HCT116 (cell line): ENCODE measurements at regions not wholly inside any gene's neighbourhood (a gene's known extent, or its start where the extent isn't known, plus 50 kb on each side); places are given as distances from the start of the nearest gene placed in this dataset.

ENCODE experiments used
- ATAC-seq: fragments of 200-7000 bp; cut with Tn5 transposase; 2 replicates; pipeline ENCODE4 v1.9.1; 2020; ENCODE audit warnings: mild to moderate bottlenecking, moderate library complexity
- BruUV-seq: library from RNA; stranded (reverse); fragments of 400-500 nt; replicated peaks from 2 replicates; lab custom pipeline; 2021; lab: Mats Ljungman, UMichigan
- CTCF ChIA-PET: fragments of 300-600 bp; sonication (Branson Sonifier 250); formaldehyde crosslinking; loops from one replicate; lab custom pipeline; 2021; ENCODE audit warnings: antibody characterized with exemption; lab: Charles Lee
- POLR2A ChIA-PET: fragments of 300-600, 350-600 bp; sonication (Branson Sonifier 250); formaldehyde crosslinking; loops from one replicate; lab custom pipeline; 2021; ENCODE audit warnings: antibody characterized with exemption; lab: Charles Lee
- RAD21 ChIA-PET, 2 experiments: fragments of 300-600 bp; sonication (Branson Sonifier 250); formaldehyde crosslinking; loops; one replicate each; lab custom pipeline; 2023; ENCODE audit warnings: low total read pairs in 2 of 2; ENCODE audit not compliant: uncharacterized antibody in 2 of 2, unreplicated experiment in 2 of 2, low non-redundant PET in 1 of 2; lab: Charles Lee
- DNase-seq: peaks from one replicate; pipeline ENCODE4 v3.0.0-alpha.2; 2010; ENCODE audit warnings: low read depth, low spot score
- H2AFZ ChIP-seq: fragments of 200-600 bp; shearing (Covaris generic), sonication (generic); 2 replicates; pipeline ENCODE4 v1.6.1; 2017; ENCODE audit warnings: low read depth, mixed run types, mixed read lengths, antibody characterized with exemption, low read length; ENCODE audit not compliant: poor library complexity, severe bottlenecking
- H3K27ac ChIP-seq: 2 replicates; pipeline ENCODE4 v1.5.1; 2012; ENCODE audit warnings: low read depth, low read length
- H3K27me3 ChIP-seq: fragments of 200-600 bp; sonication (generic); 2 replicates; pipeline ENCODE4 v1.6.1; 2016; ENCODE audit warnings: mixed run types, low read length, mixed read lengths; ENCODE audit not compliant: insufficient read depth
- H3K36me3 ChIP-seq, 2 experiments: fragments of 200-500 bp in 1 of 2; fragments of 200-600 bp in 1 of 2; sonication (Bioruptor generic) in 1 of 2; sonication (generic) in 1 of 2; 2 replicates each; pipeline versions ENCODE4 v1.5.1 to v1.6.1; 2014 to 2016; ENCODE audit warnings: low read length in 2 of 2, inconsistent platforms in 1 of 2, mixed read lengths in 1 of 2, mixed run types in 1 of 2; ENCODE audit not compliant: insufficient read depth in 2 of 2, control insufficient read depth in 1 of 2
- H3K4me1 ChIP-seq, 2 experiments: fragments of 200-600 bp in 1 of 2; sonication (generic) in 1 of 2; 2 replicates each; pipeline versions ENCODE4 v1.5.1 to v1.6.1; 2012 to 2017; ENCODE audit warnings: low read length in 2 of 2, inconsistent platforms in 1 of 2, mild to moderate bottlenecking in 1 of 2, mixed read lengths in 1 of 2, mixed run types in 1 of 2, moderate library complexity in 1 of 2; ENCODE audit not compliant: insufficient read depth in 2 of 2, control insufficient read depth in 1 of 2
- H3K4me2 ChIP-seq: fragments of 200-600 bp; sonication (generic); 2 replicates; pipeline ENCODE4 v1.6.1; 2017; ENCODE audit warnings: mixed run types, low read length, mixed read lengths
- H3K4me3 ChIP-seq, 2 experiments: fragments of 200-600 bp in 1 of 2; sonication (generic) in 1 of 2; replicated peaks in 1 of 2; 2 replicates each; pipeline ENCODE4 v1.5.1; 2011 to 2016; ENCODE audit warnings: low read length in 2 of 2, control low read depth in 1 of 2, low read depth in 1 of 2, mild to moderate bottlenecking in 1 of 2, mixed read lengths in 1 of 2, mixed run types in 1 of 2
- H3K79me2 ChIP-seq: fragments of 200-600 bp; sonication (generic); 2 replicates; pipeline ENCODE4 v1.6.1; 2017; ENCODE audit warnings: mild to moderate bottlenecking, mixed run types, low read length, moderate library complexity, mixed read lengths; ENCODE audit not compliant: insufficient read depth
- H3K9ac ChIP-seq: fragments of 200-600 bp; sonication (generic); 2 replicates; pipeline ENCODE4 v1.6.1; 2016; ENCODE audit warnings: low read length, mixed read lengths
- H3K9me2 ChIP-seq: fragments of 200-600 bp; sonication (generic), shearing (Covaris generic); 2 replicates; pipeline ENCODE4 v1.6.1; 2017; ENCODE audit warnings: mixed run types, mild to moderate bottlenecking, moderate library complexity; ENCODE audit not compliant: insufficient read depth
- H3K9me3 ChIP-seq, 2 experiments: fragments of 200-500 bp in 1 of 2; fragments of 200-600 bp in 1 of 2; sonication (Bioruptor generic) in 1 of 2; sonication (generic) in 1 of 2; 2 replicates each; pipeline ENCODE4 v1.6.1; 2014 to 2017; ENCODE audit warnings: low read length in 2 of 2, mixed read lengths in 2 of 2, inconsistent platforms in 1 of 2, low read depth in 1 of 2, mild to moderate bottlenecking in 1 of 2, mixed run types in 1 of 2, moderate library complexity in 1 of 2; ENCODE audit not compliant: control insufficient read depth in 1 of 2, insufficient read depth in 1 of 2
- H4K20me1 ChIP-seq: fragments of 200-600 bp; sonication (generic), shearing (Covaris generic); 2 replicates; pipeline ENCODE4 v1.6.1; 2017; ENCODE audit warnings: mixed run types, mild to moderate bottlenecking, moderate library complexity; ENCODE audit not compliant: insufficient read depth
- CEBPB ChIP-seq: IDR thresholded peaks from 2 replicates; pipeline ENCODE4 v1.6.1; 2012; ENCODE audit warnings: low read depth
- ELF1 ChIP-seq: IDR thresholded peaks from 2 replicates; pipeline ENCODE4 v1.6.1; 2012; ENCODE audit warnings: low read depth, borderline replicate concordance
- EZH2phosphoT487 ChIP-seq: fragments of 200-600 bp; IDR thresholded peaks from 2 replicates; pipeline ENCODE4 v1.6.1; 2018; ENCODE audit warnings: antibody characterized with exemption, borderline replicate concordance
- FOSL1 ChIP-seq: IDR thresholded peaks from 2 replicates; pipeline ENCODE4 v1.6.1; 2012; ENCODE audit warnings: low read depth
- SIN3A ChIP-seq: IDR thresholded peaks from 2 replicates; pipeline ENCODE4 v1.6.1; 2012; ENCODE audit warnings: low read depth
- ZNF274 ChIP-seq: fragments of 200-500 bp; sonication (Bioruptor generic); IDR thresholded peaks from 2 replicates; pipeline ENCODE4 v1.6.1; 2014; ENCODE audit warnings: mild to moderate bottlenecking, low read depth, low read length, inconsistent platforms
- intact Hi-C: fragments of 100-400 bp; cut with micrococcal nuclease; formaldehyde crosslinking; loops from 2 replicates; pipeline ENCODE4 v1.10.0; 2022
- TF ChIP-seq, protein P1 (sequence below): IDR thresholded peaks from 2 replicates; pipeline ENCODE4 v1.6.1; 2012; ENCODE audit warnings: low read depth
- TF ChIP-seq, protein P2 (sequence below): IDR thresholded peaks from 2 replicates; pipeline ENCODE4 v1.6.1; 2012

DNA sequence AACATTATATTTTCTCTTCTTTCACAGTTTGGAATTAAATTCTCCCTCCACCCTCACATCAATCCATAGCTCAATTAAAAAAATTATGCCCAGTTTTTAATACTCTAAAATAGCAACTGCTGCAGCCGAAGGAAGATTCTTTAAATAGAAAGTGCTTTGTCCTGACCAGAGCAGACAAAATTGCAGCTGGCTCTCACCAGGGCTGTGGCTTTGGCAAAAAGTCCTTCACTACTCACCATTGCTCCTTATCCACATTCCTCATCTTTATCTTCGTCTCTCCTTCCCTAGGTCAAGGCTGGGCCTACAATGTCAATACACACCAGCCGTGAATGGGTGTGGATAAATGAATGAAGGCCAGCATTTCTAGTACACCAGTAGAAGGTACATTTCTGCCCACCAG, 107.9 kb upstream of the VGLL2 start:
- BruUV-seq, result no TSS peak
- H4K20me1 ChIP-seq, result no peaks in the 10 kb centered on the region
- H3K4me1 ChIP-seq, result no peaks in the 10 kb centered on the region
- no peaks in the 10 kb centered on the region for H3K79me2 ChIP-seq
- intact Hi-C loops, result no loop called here
- H3K27ac ChIP-seq, result no peak overlapping the region
- ChIA-PET RAD21 (no interaction called here), POLR2A (no interaction called here), CTCF (no interaction called here)
- DNase-seq (no peak), ATAC-seq (no peak)
- no peaks in the 10 kb centered on the region for H3K27me3 ChIP-seq
- no peak overlapping the region for H2AFZ ChIP-seq
- no peaks in the 10 kb centered on the region for H3K9me3 ChIP-seq
- no peak overlapping the region for H3K4me3 ChIP-seq
- TF ChIP-seq CEBPB, result no peak
- TF ChIP-seq EZH2phosphoT487, result no peak
- TF ChIP-seq, protein P1, sequence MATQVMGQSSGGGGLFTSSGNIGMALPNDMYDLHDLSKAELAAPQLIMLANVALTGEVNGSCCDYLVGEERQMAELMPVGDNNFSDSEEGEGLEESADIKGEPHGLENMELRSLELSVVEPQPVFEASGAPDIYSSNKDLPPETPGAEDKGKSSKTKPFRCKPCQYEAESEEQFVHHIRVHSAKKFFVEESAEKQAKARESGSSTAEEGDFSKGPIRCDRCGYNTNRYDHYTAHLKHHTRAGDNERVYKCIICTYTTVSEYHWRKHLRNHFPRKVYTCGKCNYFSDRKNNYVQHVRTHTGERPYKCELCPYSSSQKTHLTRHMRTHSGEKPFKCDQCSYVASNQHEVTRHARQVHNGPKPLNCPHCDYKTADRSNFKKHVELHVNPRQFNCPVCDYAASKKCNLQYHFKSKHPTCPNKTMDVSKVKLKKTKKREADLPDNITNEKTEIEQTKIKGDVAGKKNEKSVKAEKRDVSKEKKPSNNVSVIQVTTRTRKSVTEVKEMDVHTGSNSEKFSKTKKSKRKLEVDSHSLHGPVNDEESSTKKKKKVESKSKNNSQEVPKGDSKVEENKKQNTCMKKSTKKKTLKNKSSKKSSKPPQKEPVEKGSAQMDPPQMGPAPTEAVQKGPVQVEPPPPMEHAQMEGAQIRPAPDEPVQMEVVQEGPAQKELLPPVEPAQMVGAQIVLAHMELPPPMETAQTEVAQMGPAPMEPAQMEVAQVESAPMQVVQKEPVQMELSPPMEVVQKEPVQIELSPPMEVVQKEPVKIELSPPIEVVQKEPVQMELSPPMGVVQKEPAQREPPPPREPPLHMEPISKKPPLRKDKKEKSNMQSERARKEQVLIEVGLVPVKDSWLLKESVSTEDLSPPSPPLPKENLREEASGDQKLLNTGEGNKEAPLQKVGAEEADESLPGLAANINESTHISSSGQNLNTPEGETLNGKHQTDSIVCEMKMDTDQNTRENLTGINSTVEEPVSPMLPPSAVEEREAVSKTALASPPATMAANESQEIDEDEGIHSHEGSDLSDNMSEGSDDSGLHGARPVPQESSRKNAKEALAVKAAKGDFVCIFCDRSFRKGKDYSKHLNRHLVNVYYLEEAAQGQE, result no peak
- no peak for TF ChIP-seq ELF1
- no peak for TF ChIP-seq SIN3A
- TF ChIP-seq FOSL1, result no peak
- TF ChIP-seq ZNF274, result no peak
- TF ChIP-seq, protein P2, sequence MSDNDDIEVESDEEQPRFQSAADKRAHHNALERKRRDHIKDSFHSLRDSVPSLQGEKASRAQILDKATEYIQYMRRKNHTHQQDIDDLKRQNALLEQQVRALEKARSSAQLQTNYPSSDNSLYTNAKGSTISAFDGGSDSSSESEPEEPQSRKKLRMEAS, result no peak
- H3K9ac ChIP-seq, result no peak overlapping the region
- no peaks in the 10 kb centered on the region for H3K9me2 ChIP-seq
- no peak overlapping the region for H3K4me2 ChIP-seq
- H3K36me3 ChIP-seq, result no peaks in the 10 kb centered on the region
